Testis (tissue), 2 donors: ENCODE measurements at regions not wholly inside any gene's neighbourhood (a gene's known extent, or its start where the extent isn't known, plus 50 kb on each side); places are given as distances from the start of the nearest gene placed in this dataset.

Experiments used
- DNase-seq: peaks from one replicate; pipeline ENCODE4 v3.0.0-alpha.2; 2019
- H3K27ac ChIP-seq, 2 donors: fragments of 200-600 bp; sonication (generic); one replicate each; pipeline ENCODE4 v1.5.1; 2019
- H3K27me3 ChIP-seq: fragments of 200-600 bp; sonication (generic); one replicate; pipeline ENCODE4 v1.5.1; 2019
- H3K36me3 ChIP-seq: fragments of 200-600 bp; sonication (generic); one replicate; pipeline ENCODE4 v1.5.1; 2017; ENCODE audit warnings: low read depth; ENCODE audit errors: missing control alignments
- H3K4me1 ChIP-seq: fragments of 200-600 bp; sonication (generic); one replicate; pipeline ENCODE4 v1.5.1; 2019
- H3K4me3 ChIP-seq, 2 donors: fragments of 200-600 bp; sonication (generic); one replicate each; pipeline ENCODE4 v1.5.1; 2017 to 2019
- H3K9me3 ChIP-seq: fragments of 200-600 bp; sonication (generic); one replicate; pipeline ENCODE4 v1.5.1; 2017
- CTCF ChIP-seq, 3 experiments: fragments of 450-650 bp in 2 of 3; fragments of 200-600 bp in 1 of 3; sonication (generic) in 1 of 3; IDR thresholded peaks; one replicate each; pipeline ENCODE4 v1.5.1; 2016 to 2019; ENCODE audit warnings: antibody characterized with exemption in 3 of 3, mild to moderate bottlenecking in 2 of 3, moderate library complexity in 1 of 3
- POLR2A ChIP-seq: fragments of 450-650 bp; IDR thresholded peaks from one replicate; pipeline ENCODE4 v1.6.1; 2017; ENCODE audit warnings: antibody characterized with exemption, mild to moderate bottlenecking, moderate library complexity
- WGBS, 2 donors: methylation state at CpG; one replicate each; pipeline ENCODE4 v1.1.5; 2018; 5-methylcytosine and 5-hydroxymethylcytosine counted together
- intact Hi-C: fragments of 100-400 bp; cut with DNase I; formaldehyde crosslinking; loops from one replicate; pipeline ENCODE4 v1.15.1; 2023; ENCODE audit warnings: low total_unique reads

- intact Hi-C loops = no loop called here
- Histone ChIP-seq H3K27ac (no peak overlapping the region), H3K27me3 (no peaks in the 10 kb centered on the region)
Measured at GRCh38 chr15:62464705-62465104, 299.6 kb upstream of the C2CD4B start.

GRCh38 chr15:62465173-62465572 is 300.1 kb upstream of the C2CD4B start:
- TF ChIP-seq POLR2A (no peak), CTCF (IDR thresholded peaks at IDR 0.05) (no peak)
- Histone ChIP-seq H3K9me3 (no peaks in the 10 kb centered on the region), H3K27ac (no peak overlapping the region), H3K27me3 (no peaks in the 10 kb centered on the region), H3K4me1 (peaks cover 18% of the 10 kb centered on the region), H3K4me3 (no peak overlapping the region), H3K36me3 (no peaks in the 10 kb centered on the region)
- WGBS, 2 donors = 45 to 48% methylated on average over 12 of the region's 12 CpGs
- intact Hi-C loops = no loop called here
- no peak for DNase-seq

More at GRCh38 chr15:62464705-62465104, 299.6 kb upstream of the C2CD4B start:
- no peak for DNase-seq
- no peaks in the 10 kb centered on the region for H3K9me3 ChIP-seq
- H3K4me3 ChIP-seq = no peak overlapping the region
- no peaks in the 10 kb centered on the region for H3K36me3 ChIP-seq
- peaks cover 14% of the 10 kb centered on the region for H3K4me1 ChIP-seq
- 39 to 41% methylated on average over 5 of the region's 5 CpGs for WGBS, 2 donors
- TF ChIP-seq POLR2A (no peak), CTCF (IDR thresholded peaks at IDR 0.05) (no peak)

GRCh38 chr15:62469478-62469873 is 304.4 kb upstream of the C2CD4B start:
- H3K27ac ChIP-seq = no peak overlapping the region
- no peak for DNase-seq
- no peak overlapping the region for H3K4me3 ChIP-seq
- TF ChIP-seq POLR2A (no peak), CTCF (IDR thresholded peaks at IDR 0.05) (no peak)
- intact Hi-C loops = no loop called here
- peaks cover 21% of the 10 kb centered on the region for H3K4me1 ChIP-seq
- H3K36me3 ChIP-seq = no peaks in the 10 kb centered on the region
- H3K9me3 ChIP-seq = no peaks in the 10 kb centered on the region
- no peaks in the 10 kb centered on the region for H3K27me3 ChIP-seq

- H3K4me1 ChIP-seq = peaks cover 21% of the 10 kb centered on the region
- WGBS, 2 donors = 51 to 59% methylated on average over 9 to 11 of the region's 11 CpGs
Measured at GRCh38 chr15:62469874-62470688, 305.0 kb upstream of the C2CD4B start.

More at GRCh38 chr15:62469874-62470688, 305.0 kb upstream of the C2CD4B start:
- Histone ChIP-seq H3K27ac (peak overlapping the region in 1 of 2 donors; percentile 33), H3K4me3 (no peak overlapping the region), H3K27me3 (no peaks in the 10 kb centered on the region), H3K36me3 (no peaks in the 10 kb centered on the region), H3K9me3 (no peaks in the 10 kb centered on the region)
- intact Hi-C loops = no loop called here
- TF ChIP-seq POLR2A = no peak
- TF ChIP-seq CTCF (IDR thresholded peaks at IDR 0.05) = no peak
- no peak for DNase-seq
